ENCODE measurements at regions not wholly inside any gene's neighbourhood (a gene's known extent, or its start where the extent isn't known, plus 50 kb on each side); places are given as distances from the start of the nearest gene placed in this dataset.

- no peaks in the 10 kb centered on the region for H3K36me3 Mint-ChIP-seq (ENCODE audit: low read depth)
Measured at GRCh38 chr11:33622186-33622585, 78.4 kb downstream of the C11orf91 start.

DNA sequence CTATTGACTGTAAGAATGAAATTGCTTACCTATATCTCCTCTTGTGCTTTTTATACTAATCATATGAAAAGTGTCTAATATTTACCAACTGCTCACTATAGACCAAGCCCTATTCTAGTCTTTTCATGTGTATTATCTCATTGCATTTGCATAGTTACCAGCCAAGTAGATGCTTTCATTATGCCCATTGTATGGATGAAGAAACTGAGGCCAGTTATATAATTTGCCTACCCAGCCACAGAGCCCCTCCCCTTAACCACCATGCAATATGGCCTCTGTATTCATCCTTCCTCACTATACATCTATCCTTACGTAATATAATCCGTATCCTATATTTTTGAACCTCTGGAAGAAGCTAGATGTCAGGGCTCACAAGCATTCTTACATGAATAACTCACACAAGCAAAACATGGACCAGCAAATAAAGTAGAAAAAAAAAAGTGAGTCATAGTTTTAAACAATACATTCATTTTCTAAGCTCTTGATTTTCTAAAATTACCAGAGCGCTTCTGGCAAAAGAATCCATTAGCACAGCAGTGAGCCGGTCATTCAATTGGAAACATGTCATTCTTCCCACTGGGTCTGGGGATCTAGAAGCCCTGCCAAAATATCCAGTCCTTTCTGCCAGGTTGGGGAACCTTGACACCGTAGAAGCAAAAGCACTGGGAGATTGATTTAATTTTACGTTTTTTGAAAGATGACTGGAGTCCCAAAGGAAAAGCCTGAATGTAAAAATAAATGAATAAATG is 80.0 kb downstream of the C11orf91 start:
- Mint-ChIP-seq H3K27ac (no peak overlapping the region), H3K36me3 (ENCODE audit: low read depth) (no peaks in the 10 kb centered on the region), H3K9me3 (no peaks in the 10 kb centered on the region), H3K4me1 (ENCODE audit: low read depth) (no peaks in the 10 kb centered on the region), H3K27me3 (peaks cover 11% of the 10 kb centered on the region), H3K4me3 (no peak overlapping the region)
- ChIA-PET CTCF (no interaction called here), POLR2A (no interaction called here)
- no peak for DNase-seq
- no peak for ATAC-seq
- intact Hi-C loops (cut with micrococcal nuclease), result no loop called here
- TF ChIP-seq, protein P1, sequence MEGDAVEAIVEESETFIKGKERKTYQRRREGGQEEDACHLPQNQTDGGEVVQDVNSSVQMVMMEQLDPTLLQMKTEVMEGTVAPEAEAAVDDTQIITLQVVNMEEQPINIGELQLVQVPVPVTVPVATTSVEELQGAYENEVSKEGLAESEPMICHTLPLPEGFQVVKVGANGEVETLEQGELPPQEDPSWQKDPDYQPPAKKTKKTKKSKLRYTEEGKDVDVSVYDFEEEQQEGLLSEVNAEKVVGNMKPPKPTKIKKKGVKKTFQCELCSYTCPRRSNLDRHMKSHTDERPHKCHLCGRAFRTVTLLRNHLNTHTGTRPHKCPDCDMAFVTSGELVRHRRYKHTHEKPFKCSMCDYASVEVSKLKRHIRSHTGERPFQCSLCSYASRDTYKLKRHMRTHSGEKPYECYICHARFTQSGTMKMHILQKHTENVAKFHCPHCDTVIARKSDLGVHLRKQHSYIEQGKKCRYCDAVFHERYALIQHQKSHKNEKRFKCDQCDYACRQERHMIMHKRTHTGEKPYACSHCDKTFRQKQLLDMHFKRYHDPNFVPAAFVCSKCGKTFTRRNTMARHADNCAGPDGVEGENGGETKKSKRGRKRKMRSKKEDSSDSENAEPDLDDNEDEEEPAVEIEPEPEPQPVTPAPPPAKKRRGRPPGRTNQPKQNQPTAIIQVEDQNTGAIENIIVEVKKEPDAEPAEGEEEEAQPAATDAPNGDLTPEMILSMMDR (IDR thresholded peaks at IDR 0.05), result no peak

More at GRCh38 chr11:33622186-33622585, 78.4 kb downstream of the C11orf91 start:
- ChIA-PET CTCF (no interaction called here), POLR2A (no interaction called here)
- ATAC-seq (no peak), DNase-seq (no peak)
- H3K4me1 Mint-ChIP-seq (ENCODE audit: low read depth), result no peaks in the 10 kb centered on the region
- H3K27me3 Mint-ChIP-seq, result peaks cover 7% of the 10 kb centered on the region
- TF ChIP-seq, protein P1 (IDR thresholded peaks at IDR 0.05), result no peak
- H3K27ac Mint-ChIP-seq, result no peak overlapping the region
- H3K4me3 Mint-ChIP-seq, result no peak overlapping the region
- H3K9me3 Mint-ChIP-seq, result no peaks in the 10 kb centered on the region
- intact Hi-C loops (cut with micrococcal nuclease), result no loop called here

GRCh38 chr11:33618956-33619355 is 81.7 kb downstream of the C11orf91 start:
- TF ChIP-seq, protein P1 (IDR thresholded peaks at IDR 0.05), result no peak
- ATAC-seq, result no peak
- Mint-ChIP-seq H3K36me3 (ENCODE audit: low read depth) (no peaks in the 10 kb centered on the region), H3K4me1 (ENCODE audit: low read depth) (no peaks in the 10 kb centered on the region), H3K27me3 (peaks cover 13% of the 10 kb centered on the region), H3K4me3 (no peak overlapping the region), H3K27ac (no peak overlapping the region), H3K9me3 (no peaks in the 10 kb centered on the region)
- intact Hi-C loops (cut with micrococcal nuclease), result no loop called here
- no peak for DNase-seq
- ChIA-PET POLR2A (no interaction called here), CTCF (no interaction called here)

DNA sequence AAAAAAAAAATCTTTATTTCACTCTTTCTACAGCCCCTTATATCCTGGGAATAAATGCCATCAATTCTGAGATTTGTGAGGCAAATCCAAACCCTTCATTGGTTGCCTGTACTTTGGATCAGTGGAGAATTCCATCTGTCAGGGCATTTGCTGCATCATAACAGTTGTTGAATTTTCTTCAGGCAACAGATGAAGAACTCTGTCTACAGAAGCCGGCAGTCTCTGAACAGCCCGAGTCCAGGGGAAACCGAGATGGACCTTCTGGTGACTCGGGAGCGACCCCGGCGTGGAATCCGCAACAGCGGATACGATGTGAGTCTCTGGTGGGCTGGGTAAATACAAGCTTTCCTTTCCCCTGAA is 82.3 kb downstream of the C11orf91 start:
- no peak overlapping the region for H3K4me3 Mint-ChIP-seq
- H3K4me1 Mint-ChIP-seq (ENCODE audit: low read depth), result no peaks in the 10 kb centered on the region
- POLR2A ChIA-PET, result no interaction called here
- CTCF ChIA-PET, result no interaction called here
- no peak for DNase-seq
- H3K27me3 Mint-ChIP-seq, result peaks cover 13% of the 10 kb centered on the region
- intact Hi-C loops (cut with micrococcal nuclease), result no loop called here
- H3K36me3 Mint-ChIP-seq (ENCODE audit: low read depth), result no peaks in the 10 kb centered on the region
- no peak for ATAC-seq
- TF ChIP-seq, protein P1 (IDR thresholded peaks at IDR 0.05), result no peak
- no peak overlapping the region for H3K27ac Mint-ChIP-seq
- no peaks in the 10 kb centered on the region for H3K9me3 Mint-ChIP-seq

DNA sequence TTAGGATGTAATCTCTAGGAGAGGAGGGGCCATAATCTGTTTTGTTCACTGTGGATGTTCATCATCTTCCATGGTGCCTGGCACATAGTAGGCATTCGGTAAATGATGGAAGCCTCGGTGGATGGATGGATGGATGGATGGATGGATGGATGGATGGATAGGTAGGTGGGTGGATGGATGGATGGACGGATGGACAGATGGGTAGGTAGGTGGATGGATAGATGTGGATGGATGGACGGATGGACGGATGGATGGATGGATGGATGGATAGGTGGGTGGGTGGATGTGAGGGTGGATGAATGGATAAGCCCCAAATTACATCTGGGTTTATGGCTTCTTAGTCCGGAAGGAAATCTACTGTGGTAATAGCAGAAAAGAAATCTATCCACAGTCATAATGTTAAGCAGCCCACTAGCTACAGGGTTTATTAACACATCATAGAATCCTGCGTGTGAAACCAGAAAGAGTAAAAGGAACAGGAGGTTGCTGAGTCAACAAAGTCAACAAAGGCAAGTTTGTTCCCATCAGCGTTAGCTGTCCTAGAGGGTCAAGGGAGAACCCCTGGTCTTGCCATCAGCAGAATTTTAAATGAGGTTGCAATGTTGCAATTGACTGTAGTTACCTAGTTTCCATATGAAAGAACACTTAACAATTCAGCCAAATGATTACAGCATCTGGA is 82.8 kb downstream of the C11orf91 start:
- no peaks in the 10 kb centered on the region for H3K36me3 Mint-ChIP-seq (ENCODE audit: low read depth)
- POLR2A ChIA-PET, result no interaction called here
- H3K4me3 Mint-ChIP-seq, result no peak overlapping the region
- CTCF ChIA-PET, result no interaction called here
- peaks cover 13% of the 10 kb centered on the region for H3K27me3 Mint-ChIP-seq
- H3K4me1 Mint-ChIP-seq (ENCODE audit: low read depth), result no peaks in the 10 kb centered on the region
- no peaks in the 10 kb centered on the region for H3K9me3 Mint-ChIP-seq
- ATAC-seq (no peak), DNase-seq (no peak)
- intact Hi-C loops (cut with micrococcal nuclease), result no loop called here
- TF ChIP-seq, protein P1 (IDR thresholded peaks at IDR 0.05), result no peak
- no peak overlapping the region for H3K27ac Mint-ChIP-seq
